Liver (tissue), 8 donors: ENCODE measurements at regions not wholly inside any gene's neighbourhood (a gene's known extent, or its start where the extent isn't known, plus 50 kb on each side); places are given as distances from the start of the nearest gene placed in this dataset.

Experiments
- DNase-seq: peaks from one replicate; pipeline ENCODE4 v3.0.0-alpha.2; 2017; ENCODE audit warnings: low spot score
- H3K27ac ChIP-seq, 2 donors: one replicate each; pipeline ENCODE4 v1.7.0; 2013; ENCODE audit warnings: inconsistent platforms in 2 of 2, low read length in 2 of 2, control low read depth in 1 of 2, low read depth in 1 of 2, mild to moderate bottlenecking in 1 of 2
- H3K27me3 ChIP-seq, 4 donors: one replicate each; pipeline versions ENCODE4 v1.6.1 to v1.7.0; 2013; ENCODE audit warnings: low read length in 3 of 4, inconsistent platforms in 1 of 4, mild to moderate bottlenecking in 1 of 4, moderate library complexity in 1 of 4; ENCODE audit not compliant: control insufficient read depth in 4 of 4, insufficient read depth in 4 of 4
- H3K36me3 ChIP-seq, 4 donors: one replicate each; pipeline versions ENCODE4 v1.6.1 to v1.7.0; 2013; ENCODE audit warnings: low read length in 3 of 4, mild to moderate bottlenecking in 3 of 4, low read depth in 1 of 4, moderate library complexity in 1 of 4; ENCODE audit not compliant: control insufficient read depth in 4 of 4, insufficient read depth in 3 of 4
- H3K4me1 ChIP-seq, 4 donors: one replicate each; pipeline versions ENCODE4 v1.6.1 to v1.7.0; 2013; ENCODE audit warnings: low read length in 3 of 4, mild to moderate bottlenecking in 3 of 4, moderate library complexity in 1 of 4; ENCODE audit not compliant: control insufficient read depth in 4 of 4, insufficient read depth in 4 of 4
- H3K4me3 ChIP-seq, 3 donors: one replicate each; pipeline versions ENCODE4 v1.6.1 to v1.7.0; 2013; ENCODE audit warnings: low read length in 3 of 3, control low read depth in 1 of 3, low read depth in 1 of 3, mild to moderate bottlenecking in 1 of 3
- H3K9ac ChIP-seq, 2 donors: one replicate each; pipeline ENCODE4 v1.7.0; 2013; ENCODE audit warnings: low read length in 2 of 2, mild to moderate bottlenecking in 2 of 2, moderate library complexity in 2 of 2, control low read depth in 1 of 2, low read depth in 1 of 2
- H3K9me3 ChIP-seq, 4 donors: one replicate each; pipeline versions ENCODE4 v1.6.1 to v1.7.0; 2013; ENCODE audit warnings: low read length in 3 of 4; ENCODE audit not compliant: control insufficient read depth in 4 of 4
- EGR1 ChIP-seq, 2 donors: IDR thresholded peaks; 2 replicates each; pipeline ENCODE4 v1.6.1; 2016 to 2018; ENCODE audit warnings: antibody characterized with exemption in 2 of 2, low read depth in 2 of 2
- FOXA1 ChIP-seq: IDR thresholded peaks from 2 replicates; pipeline ENCODE4 v1.6.1; 2016; ENCODE audit warnings: antibody characterized with exemption
- GABPA ChIP-seq, 2 donors: IDR thresholded peaks in 1 of 2; conservative IDR thresholded peaks in 1 of 2; 2 replicates each; pipeline ENCODE4 v1.6.1; 2016; ENCODE audit warnings: antibody characterized with exemption in 2 of 2, mild to moderate bottlenecking in 1 of 2, moderate library complexity in 1 of 2
- HNF4A ChIP-seq, 2 donors: conservative IDR thresholded peaks; 2 replicates each; pipeline ENCODE4 v1.6.1; 2016; ENCODE audit warnings: antibody characterized with exemption in 2 of 2, mild to moderate bottlenecking in 2 of 2
- HNF4G ChIP-seq: IDR thresholded peaks from 2 replicates; pipeline ENCODE4 v1.6.1; 2016; ENCODE audit warnings: antibody characterized with exemption
- JUND ChIP-seq, 2 donors: IDR thresholded peaks; 2 replicates each; pipeline ENCODE4 v1.6.1; 2016; ENCODE audit warnings: antibody characterized with exemption in 2 of 2
- NR2F2 ChIP-seq: IDR thresholded peaks from 2 replicates; pipeline ENCODE4 v1.6.1; 2016; ENCODE audit warnings: antibody characterized with exemption
- RAD21 ChIP-seq, 2 donors: IDR thresholded peaks; 2 replicates each; pipeline ENCODE4 v1.6.1; 2016; ENCODE audit warnings: antibody characterized with exemption in 2 of 2, mild to moderate bottlenecking in 2 of 2
- RXRA ChIP-seq, 2 donors: IDR thresholded peaks; 2 replicates each; pipeline ENCODE4 v1.6.1; 2017 to 2018; ENCODE audit warnings: antibody characterized with exemption in 2 of 2, mild to moderate bottlenecking in 1 of 2
- SP1 ChIP-seq: IDR thresholded peaks from 2 replicates; pipeline ENCODE4 v1.6.1; 2018; ENCODE audit warnings: antibody characterized with exemption, mild to moderate bottlenecking
- TAF1 ChIP-seq: conservative IDR thresholded peaks from 2 replicates; pipeline ENCODE4 v1.6.1; 2016; ENCODE audit warnings: antibody characterized with exemption, mild to moderate bottlenecking
- YY1 ChIP-seq: IDR thresholded peaks from 2 replicates; pipeline ENCODE4 v1.6.1; 2016; ENCODE audit warnings: antibody characterized with exemption, mild to moderate bottlenecking
- WGBS: extraction: QIAGEN DNeasy Blood & Tissue Kit; methylation state at CpG from one replicate; pipeline ENCODE4 v1.1.7; 2013; 5-methylcytosine and 5-hydroxymethylcytosine counted together
- TF ChIP-seq, protein P1 (sequence below): IDR thresholded peaks from 2 replicates; pipeline ENCODE4 v1.6.1; 2016; ENCODE audit warnings: antibody characterized with exemption
- TF ChIP-seq, protein P2 (sequence below): IDR thresholded peaks from 2 replicates; pipeline ENCODE4 v1.6.1; 2016; ENCODE audit warnings: antibody characterized with exemption
- TF ChIP-seq, protein P3 (sequence below): IDR thresholded peaks from 2 replicates; pipeline ENCODE4 v1.6.1; 2016; ENCODE audit warnings: antibody characterized with exemption
- TF ChIP-seq, protein P4 (sequence below): fragments of 150-350 bp; IDR thresholded peaks from 2 replicates; pipeline ENCODE4 v1.5.1; 2017; ENCODE audit warnings: improper control_type of control experiment, low read depth, low read length; ENCODE audit not compliant: missing input control
- TF ChIP-seq, protein P5 (sequence below): IDR thresholded peaks from 2 replicates; pipeline ENCODE4 v1.6.1; 2016; ENCODE audit warnings: antibody characterized with exemption, mild to moderate bottlenecking
- donor health status: healthy.
- donor health status: healthy.
- donor health status: healthy.
- donor health status: healthy.
- donor health status: healthy.

DNA sequence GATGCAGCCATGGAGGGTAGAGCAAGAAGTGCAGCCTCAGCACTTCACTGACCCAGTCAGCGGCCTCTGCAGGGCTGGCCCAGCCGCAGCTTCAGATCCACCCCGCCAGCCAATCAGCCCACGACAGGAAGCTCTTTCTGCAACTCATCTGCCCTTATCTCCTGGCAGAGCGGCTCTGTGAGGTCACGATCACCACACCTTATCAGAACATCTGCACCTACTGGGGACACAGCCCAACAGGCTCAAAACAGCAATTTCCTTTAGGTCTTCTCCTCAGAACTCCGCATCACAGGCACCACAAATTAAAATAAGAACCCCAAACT lies 287.3 kb downstream of the BCL11B start:
- Histone ChIP-seq H3K27me3 (no peaks in the 10 kb centered on the region), H3K4me3 (no peak overlapping the region), H3K27ac (no peak overlapping the region), H3K4me1 (no peaks in the 10 kb centered on the region), H3K9me3 (peaks cover 0 to 2% (median 0%) of the 10 kb centered on the region in 4 donors), H3K9ac (no peak overlapping the region), H3K36me3 (no peaks in the 10 kb centered on the region)
- WGBS = 55% methylated on average over 7 of the region's 7 CpGs
- DNase-seq = peak; percentile 61
- TF ChIP-seq, protein P1, sequence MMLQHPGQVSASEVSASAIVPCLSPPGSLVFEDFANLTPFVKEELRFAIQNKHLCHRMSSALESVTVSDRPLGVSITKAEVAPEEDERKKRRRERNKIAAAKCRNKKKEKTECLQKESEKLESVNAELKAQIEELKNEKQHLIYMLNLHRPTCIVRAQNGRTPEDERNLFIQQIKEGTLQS = no peak
- TF ChIP-seq, protein P2, sequence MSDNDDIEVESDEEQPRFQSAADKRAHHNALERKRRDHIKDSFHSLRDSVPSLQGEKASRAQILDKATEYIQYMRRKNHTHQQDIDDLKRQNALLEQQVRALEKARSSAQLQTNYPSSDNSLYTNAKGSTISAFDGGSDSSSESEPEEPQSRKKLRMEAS = no peak

DNA sequence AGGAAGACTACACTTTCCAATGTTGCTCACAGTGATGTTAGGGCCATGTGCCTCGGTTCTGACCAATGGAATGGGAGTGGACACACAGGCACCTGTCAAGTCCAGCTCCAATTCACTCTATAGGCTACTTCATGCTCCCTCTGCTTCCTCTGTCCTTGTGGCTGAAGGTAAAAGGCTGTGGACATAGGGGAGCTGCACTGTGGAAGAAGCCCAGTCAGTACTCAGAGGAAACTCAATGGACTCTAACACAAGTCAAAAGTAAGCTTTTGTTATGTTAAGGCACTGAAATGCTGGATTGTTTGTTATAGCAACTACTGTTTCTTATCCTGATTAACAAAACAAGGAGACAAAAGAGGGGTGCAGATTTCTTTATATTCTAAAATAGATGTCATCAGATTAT lies 278.2 kb downstream of the BCL11B start:
- H3K27me3 ChIP-seq = no peaks in the 10 kb centered on the region
- H3K9me3 ChIP-seq = no peaks in the 10 kb centered on the region
- no peak overlapping the region for H3K4me3 ChIP-seq
- no peak overlapping the region for H3K9ac ChIP-seq
- WGBS = 78% methylated on average over 1 of the region's 1 CpG
- H3K4me1 ChIP-seq = no peaks in the 10 kb centered on the region
- no peak overlapping the region for H3K27ac ChIP-seq
- DNase-seq = no peak
- TF ChIP-seq SP1 (no peak), YY1 (no peak), TAF1 (no peak), RAD21 (IDR thresholded peaks at IDR 0.05) (no peak), NR2F2 (no peak), HNF4A (conservative IDR thresholded peaks at IDR 0.05) (no peak), JUND (IDR thresholded peaks at IDR 0.05) (no peak), FOXA1 (no peak), HNF4G (no peak), GABPA (IDR thresholded peaks at IDR 0.05 in 1 of 2, conservative IDR thresholded peaks at IDR 0.05 in 1 of 2) (no peak), RXRA (IDR thresholded peaks at IDR 0.05) (no peak), EGR1 (IDR thresholded peaks at IDR 0.05; ENCODE audit: low read depth in 2 of 2) (no peak)
- TF ChIP-seq, protein P3, sequence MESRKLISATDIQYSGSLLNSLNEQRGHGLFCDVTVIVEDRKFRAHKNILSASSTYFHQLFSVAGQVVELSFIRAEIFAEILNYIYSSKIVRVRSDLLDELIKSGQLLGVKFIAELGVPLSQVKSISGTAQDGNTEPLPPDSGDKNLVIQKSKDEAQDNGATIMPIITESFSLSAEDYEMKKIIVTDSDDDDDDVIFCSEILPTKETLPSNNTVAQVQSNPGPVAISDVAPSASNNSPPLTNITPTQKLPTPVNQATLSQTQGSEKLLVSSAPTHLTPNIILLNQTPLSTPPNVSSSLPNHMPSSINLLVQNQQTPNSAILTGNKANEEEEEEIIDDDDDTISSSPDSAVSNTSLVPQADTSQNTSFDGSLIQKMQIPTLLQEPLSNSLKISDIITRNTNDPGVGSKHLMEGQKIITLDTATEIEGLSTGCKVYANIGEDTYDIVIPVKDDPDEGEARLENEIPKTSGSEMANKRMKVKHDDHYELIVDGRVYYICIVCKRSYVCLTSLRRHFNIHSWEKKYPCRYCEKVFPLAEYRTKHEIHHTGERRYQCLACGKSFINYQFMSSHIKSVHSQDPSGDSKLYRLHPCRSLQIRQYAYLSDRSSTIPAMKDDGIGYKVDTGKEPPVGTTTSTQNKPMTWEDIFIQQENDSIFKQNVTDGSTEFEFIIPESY = no peak
- TF ChIP-seq, protein P2 = no peak
- TF ChIP-seq, protein P4, sequence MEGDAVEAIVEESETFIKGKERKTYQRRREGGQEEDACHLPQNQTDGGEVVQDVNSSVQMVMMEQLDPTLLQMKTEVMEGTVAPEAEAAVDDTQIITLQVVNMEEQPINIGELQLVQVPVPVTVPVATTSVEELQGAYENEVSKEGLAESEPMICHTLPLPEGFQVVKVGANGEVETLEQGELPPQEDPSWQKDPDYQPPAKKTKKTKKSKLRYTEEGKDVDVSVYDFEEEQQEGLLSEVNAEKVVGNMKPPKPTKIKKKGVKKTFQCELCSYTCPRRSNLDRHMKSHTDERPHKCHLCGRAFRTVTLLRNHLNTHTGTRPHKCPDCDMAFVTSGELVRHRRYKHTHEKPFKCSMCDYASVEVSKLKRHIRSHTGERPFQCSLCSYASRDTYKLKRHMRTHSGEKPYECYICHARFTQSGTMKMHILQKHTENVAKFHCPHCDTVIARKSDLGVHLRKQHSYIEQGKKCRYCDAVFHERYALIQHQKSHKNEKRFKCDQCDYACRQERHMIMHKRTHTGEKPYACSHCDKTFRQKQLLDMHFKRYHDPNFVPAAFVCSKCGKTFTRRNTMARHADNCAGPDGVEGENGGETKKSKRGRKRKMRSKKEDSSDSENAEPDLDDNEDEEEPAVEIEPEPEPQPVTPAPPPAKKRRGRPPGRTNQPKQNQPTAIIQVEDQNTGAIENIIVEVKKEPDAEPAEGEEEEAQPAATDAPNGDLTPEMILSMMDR = no peak
- TF ChIP-seq, protein P5, sequence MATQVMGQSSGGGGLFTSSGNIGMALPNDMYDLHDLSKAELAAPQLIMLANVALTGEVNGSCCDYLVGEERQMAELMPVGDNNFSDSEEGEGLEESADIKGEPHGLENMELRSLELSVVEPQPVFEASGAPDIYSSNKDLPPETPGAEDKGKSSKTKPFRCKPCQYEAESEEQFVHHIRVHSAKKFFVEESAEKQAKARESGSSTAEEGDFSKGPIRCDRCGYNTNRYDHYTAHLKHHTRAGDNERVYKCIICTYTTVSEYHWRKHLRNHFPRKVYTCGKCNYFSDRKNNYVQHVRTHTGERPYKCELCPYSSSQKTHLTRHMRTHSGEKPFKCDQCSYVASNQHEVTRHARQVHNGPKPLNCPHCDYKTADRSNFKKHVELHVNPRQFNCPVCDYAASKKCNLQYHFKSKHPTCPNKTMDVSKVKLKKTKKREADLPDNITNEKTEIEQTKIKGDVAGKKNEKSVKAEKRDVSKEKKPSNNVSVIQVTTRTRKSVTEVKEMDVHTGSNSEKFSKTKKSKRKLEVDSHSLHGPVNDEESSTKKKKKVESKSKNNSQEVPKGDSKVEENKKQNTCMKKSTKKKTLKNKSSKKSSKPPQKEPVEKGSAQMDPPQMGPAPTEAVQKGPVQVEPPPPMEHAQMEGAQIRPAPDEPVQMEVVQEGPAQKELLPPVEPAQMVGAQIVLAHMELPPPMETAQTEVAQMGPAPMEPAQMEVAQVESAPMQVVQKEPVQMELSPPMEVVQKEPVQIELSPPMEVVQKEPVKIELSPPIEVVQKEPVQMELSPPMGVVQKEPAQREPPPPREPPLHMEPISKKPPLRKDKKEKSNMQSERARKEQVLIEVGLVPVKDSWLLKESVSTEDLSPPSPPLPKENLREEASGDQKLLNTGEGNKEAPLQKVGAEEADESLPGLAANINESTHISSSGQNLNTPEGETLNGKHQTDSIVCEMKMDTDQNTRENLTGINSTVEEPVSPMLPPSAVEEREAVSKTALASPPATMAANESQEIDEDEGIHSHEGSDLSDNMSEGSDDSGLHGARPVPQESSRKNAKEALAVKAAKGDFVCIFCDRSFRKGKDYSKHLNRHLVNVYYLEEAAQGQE = no peak
- TF ChIP-seq, protein P1 = no peak
- H3K36me3 ChIP-seq = no peaks in the 10 kb centered on the region
